ENCODE measurements at regions not wholly inside any gene's neighbourhood (a gene's known extent, or its start where the extent isn't known, plus 50 kb on each side); places are given as distances from the start of the nearest gene placed in this dataset.

GRCh38 chr4:100591161-100591876 is 73.5 kb upstream of the EMCN start:
- no peak overlapping the region for H3K27ac ChIP-seq
- H3K4me1 ChIP-seq (ENCODE audit: control insufficient read depth in 1 of 2, insufficient read depth in 1 of 2, low read depth in 1 of 2, low read length in 1 of 2), result peaks cover 10 to 14% of the 10 kb centered on the region in 2 experiments
- H3K27me3 ChIP-seq, result no peaks in the 10 kb centered on the region
- no peaks in the 10 kb centered on the region for H3K9me3 ChIP-seq
- H3K36me3 ChIP-seq, result no peaks in the 10 kb centered on the region
- TF ChIP-seq CTCF (IDR thresholded peaks at IDR 0.05), result no peak
- no peak overlapping the region for H3K4me3 ChIP-seq (ENCODE audit: low read depth in 1 of 2, low read length in 1 of 2)

DNA sequence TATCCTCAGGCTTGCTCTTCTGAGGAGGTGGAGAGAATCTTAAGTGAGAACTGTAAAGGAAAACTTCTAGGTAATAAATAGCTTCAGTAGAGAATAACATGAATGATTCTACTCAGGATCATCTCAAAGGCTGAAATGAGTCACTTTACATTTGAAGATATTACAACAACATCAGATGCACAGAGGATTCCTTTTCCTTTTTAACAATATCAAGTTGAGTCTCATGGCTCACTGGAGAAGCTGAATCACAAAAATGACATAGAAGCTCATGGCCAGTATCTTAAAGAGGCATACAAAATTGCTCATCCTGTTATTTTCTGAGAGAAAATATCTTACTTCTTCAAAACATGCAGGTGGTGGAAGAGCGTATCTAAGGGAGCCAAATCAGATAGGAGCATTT is 72.5 kb upstream of the EMCN start:
- H3K27ac ChIP-seq, result no peak overlapping the region
- no peaks in the 10 kb centered on the region for H3K27me3 ChIP-seq
- H3K9me3 ChIP-seq, result no peaks in the 10 kb centered on the region
- H3K4me1 ChIP-seq (ENCODE audit: control insufficient read depth in 1 of 2, insufficient read depth in 1 of 2, low read depth in 1 of 2, low read length in 1 of 2), result peaks cover 10 to 14% of the 10 kb centered on the region in 2 experiments
- H3K36me3 ChIP-seq, result no peaks in the 10 kb centered on the region
- no peak for TF ChIP-seq CTCF (IDR thresholded peaks at IDR 0.05)
- no peak overlapping the region for H3K4me3 ChIP-seq (ENCODE audit: low read depth in 1 of 2, low read length in 1 of 2)

- Histone ChIP-seq H3K27ac (no peak overlapping the region), H3K9me3 (no peaks in the 10 kb centered on the region), H3K27me3 (no peaks in the 10 kb centered on the region), H3K36me3 (no peaks in the 10 kb centered on the region), H3K4me1 (ENCODE audit: control insufficient read depth in 1 of 2, insufficient read depth in 1 of 2, low read depth in 1 of 2, low read length in 1 of 2) (peaks cover 0 to 2% of the 10 kb centered on the region in 2 experiments), H3K4me3 (ENCODE audit: low read depth in 1 of 2, low read length in 1 of 2) (no peak overlapping the region)
- TF ChIP-seq CTCF (IDR thresholded peaks at IDR 0.05), result no peak
Measured at GRCh38 chr4:100588076-100588475, 70.3 kb upstream of the EMCN start.

DNA sequence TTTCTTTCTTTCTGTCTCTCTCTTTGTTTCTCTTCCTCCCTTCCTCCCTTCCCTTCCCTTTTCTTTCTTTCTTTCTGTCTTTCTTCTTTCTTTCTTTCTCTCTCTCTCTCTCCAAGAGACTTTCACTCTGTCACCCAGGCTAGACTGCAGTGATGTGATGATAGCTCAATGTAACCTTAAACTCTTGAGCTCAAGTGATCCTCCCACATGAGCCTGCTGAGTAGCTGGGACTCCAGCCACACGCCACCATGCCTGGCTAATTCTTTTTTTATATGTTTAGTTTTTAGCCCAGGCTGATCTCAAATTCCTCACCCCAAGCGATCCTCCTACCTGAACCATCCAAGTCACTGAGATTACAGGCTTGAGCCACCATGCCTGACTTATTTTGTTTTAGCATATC is 64.3 kb upstream of the EMCN start:
- H3K4me1 ChIP-seq (ENCODE audit: control insufficient read depth in 1 of 2, insufficient read depth in 1 of 2, low read depth in 1 of 2, low read length in 1 of 2), result no peaks in the 10 kb centered on the region
- no peak for TF ChIP-seq CTCF (IDR thresholded peaks at IDR 0.05)
- H3K9me3 ChIP-seq, result no peaks in the 10 kb centered on the region
- H3K27ac ChIP-seq, result no peak overlapping the region
- H3K36me3 ChIP-seq, result no peaks in the 10 kb centered on the region
- no peaks in the 10 kb centered on the region for H3K27me3 ChIP-seq
- H3K4me3 ChIP-seq (ENCODE audit: low read depth in 1 of 2, low read length in 1 of 2), result no peak overlapping the region

- Histone ChIP-seq H3K27ac (no peak overlapping the region), H3K36me3 (no peaks in the 10 kb centered on the region), H3K4me3 (ENCODE audit: low read depth in 1 of 2, low read length in 1 of 2) (no peak overlapping the region), H3K9me3 (no peaks in the 10 kb centered on the region), H3K4me1 (ENCODE audit: control insufficient read depth in 1 of 2, insufficient read depth in 1 of 2, low read depth in 1 of 2, low read length in 1 of 2) (no peaks in the 10 kb centered on the region), H3K27me3 (no peaks in the 10 kb centered on the region)
- TF ChIP-seq CTCF (IDR thresholded peaks at IDR 0.05), result no peak
Measured at GRCh38 chr4:100581337-100581736, 63.5 kb upstream of the EMCN start.
